ENCODE measurements at regions not wholly inside any gene's neighbourhood (a gene's known extent, or its start where the extent isn't known, plus 50 kb on each side); places are given as distances from the start of the nearest gene placed in this dataset.

- TF ChIP-seq CTCF (IDR thresholded peaks at IDR 0.05) (no peak), POLR2A (IDR thresholded peaks at IDR 0.05) (no peak)
Measured at GRCh38 chr7:114151777-114152176, 233.0 kb upstream of the PPP1R3A start.
